Neural progenitor cell (in vitro differentiated cells): ENCODE measurements at regions not wholly inside any gene's neighbourhood (a gene's known extent, or its start where the extent isn't known, plus 50 kb on each side); places are given as distances from the start of the nearest gene placed in this dataset.

Source experiments
- CTCF ChIP-seq: fragments of 200-600 bp; sonication (generic); IDR thresholded peaks from 2 replicates; pipeline ENCODE4 v1.5.1; 2017; ENCODE audit warnings: antibody characterized with exemption, mild to moderate bottlenecking
- EZH2 ChIP-seq: fragments of 200-600 bp; sonication (generic); IDR thresholded peaks from 2 replicates; pipeline ENCODE4 v1.6.1; 2017; ENCODE audit warnings: antibody characterized with exemption, mild to moderate bottlenecking, moderate library complexity
- EZH2phosphoT487 ChIP-seq: fragments of 200-600 bp; sonication (generic); IDR thresholded peaks from 2 replicates; pipeline ENCODE4 v1.6.1; 2017; ENCODE audit warnings: antibody characterized with exemption

GRCh38 chr4:188430384-188430783, 291.1 kb downstream of the TRIML1 start:
- TF ChIP-seq CTCF (no peak), EZH2 (no peak), EZH2phosphoT487 (no peak)
